Putamen (tissue), 1 donor: ENCODE measurements at regions not wholly inside any gene's neighbourhood (a gene's known extent, or its start where the extent isn't known, plus 50 kb on each side); places are given as distances from the start of the nearest gene placed in this dataset.
A peak's percentile ranks its signal among the peaks of the same experiment; 100 is the strongest.

Source experiments
- DNase-seq: peaks from one replicate; pipeline ENCODE4 v3.0.0-alpha.2; 2016; ENCODE audit warnings: low spot score

GRCh38 chr2:12827721-12828120 is 111.0 kb downstream of the TRIB2 start:
- no peak for DNase-seq

GRCh38 chr2:12828980-12829379 is 112.2 kb downstream of the TRIB2 start:
- no peak for DNase-seq

- DNase-seq: no peak
These were observed 114.3 kb downstream of the TRIB2 start for GRCh38 chr2:12831016-12831415.

- no peak for DNase-seq
These were observed 117.5 kb downstream of the TRIB2 start for GRCh38 chr2:12834239-12834638.

GRCh38 chr2:12835733-12836132 is 119.0 kb downstream of the TRIB2 start:
- no peak for DNase-seq

GRCh38 chr2:12839339-12839738 is 122.6 kb downstream of the TRIB2 start:
- DNase-seq: no peak

GRCh38 chr2:12841021-12841420 is 124.3 kb downstream of the TRIB2 start:
- no peak for DNase-seq

GRCh38 chr2:12842917-12843316 is 126.2 kb downstream of the TRIB2 start:
- no peak for DNase-seq

GRCh38 chr2:12844511-12844910 is 127.8 kb downstream of the TRIB2 start:
- no peak for DNase-seq

- peak; percentile 23 for DNase-seq
These were observed 131.2 kb downstream of the TRIB2 start for GRCh38 chr2:12847694-12848575.

GRCh38 chr2:12852135-12852534 is 135.4 kb downstream of the TRIB2 start:
- no peak for DNase-seq

- DNase-seq: no peak
These were observed 137.3 kb downstream of the TRIB2 start for GRCh38 chr2:12854001-12854530.

GRCh38 chr2:12855508-12855907 is 138.8 kb downstream of the TRIB2 start:
- no peak for DNase-seq

GRCh38 chr2:12856934-12857601 is 140.3 kb downstream of the TRIB2 start:
- DNase-seq: no peak

GRCh38 chr2:12857891-12858290 is 141.2 kb downstream of the TRIB2 start:
- no peak for DNase-seq

- DNase-seq: no peak
These were observed 142.1 kb downstream of the TRIB2 start for GRCh38 chr2:12858786-12859185.

- no peak for DNase-seq
These were observed 144.7 kb downstream of the TRIB2 start for GRCh38 chr2:12861344-12861930.

GRCh38 chr2:12862541-12862940 is 145.8 kb downstream of the TRIB2 start:
- no peak for DNase-seq

GRCh38 chr2:12863937-12864336 is 147.2 kb downstream of the TRIB2 start:
- DNase-seq: no peak

- no peak for DNase-seq
These were observed 151.0 kb downstream of the TRIB2 start for GRCh38 chr2:12867631-12868287.

- DNase-seq: no peak
These were observed 154.0 kb downstream of the TRIB2 start for GRCh38 chr2:12870692-12871091.

- no peak for DNase-seq
These were observed 155.1 kb downstream of the TRIB2 start for GRCh38 chr2:12871694-12872315.
